GM23338 (cell line): ENCODE measurements at regions not wholly inside any gene's neighbourhood (a gene's known extent, or its start where the extent isn't known, plus 50 kb on each side); places are given as distances from the start of the nearest gene placed in this dataset.

Experiments used
- POLR2AphosphoS5 ChIP-seq: IDR thresholded peaks from 2 replicates; pipeline ENCODE4 v1.6.1; 2016; ENCODE audit warnings: antibody characterized with exemption, low read depth
- ZNF331 ChIP-seq: fragments of 250-450 bp; sonication (Bioruptor Pico); IDR thresholded peaks from 2 replicates; pipeline ENCODE4 v1.5.0; 2020; ENCODE audit warnings: low read depth, mild to moderate bottlenecking, moderate library complexity
- TF ChIP-seq, protein P1 (sequence below), 2 experiments: fragments of 200-600 bp in 1 of 2; sonication (generic) in 1 of 2; conservative IDR thresholded peaks; 2 replicates each; pipeline versions ENCODE4 v1.5.1 to v1.6.1; 2016 to 2017; ENCODE audit warnings: antibody characterized with exemption in 2 of 2, low read depth in 2 of 2, mild to moderate bottlenecking in 2 of 2, moderate library complexity in 1 of 2

DNA sequence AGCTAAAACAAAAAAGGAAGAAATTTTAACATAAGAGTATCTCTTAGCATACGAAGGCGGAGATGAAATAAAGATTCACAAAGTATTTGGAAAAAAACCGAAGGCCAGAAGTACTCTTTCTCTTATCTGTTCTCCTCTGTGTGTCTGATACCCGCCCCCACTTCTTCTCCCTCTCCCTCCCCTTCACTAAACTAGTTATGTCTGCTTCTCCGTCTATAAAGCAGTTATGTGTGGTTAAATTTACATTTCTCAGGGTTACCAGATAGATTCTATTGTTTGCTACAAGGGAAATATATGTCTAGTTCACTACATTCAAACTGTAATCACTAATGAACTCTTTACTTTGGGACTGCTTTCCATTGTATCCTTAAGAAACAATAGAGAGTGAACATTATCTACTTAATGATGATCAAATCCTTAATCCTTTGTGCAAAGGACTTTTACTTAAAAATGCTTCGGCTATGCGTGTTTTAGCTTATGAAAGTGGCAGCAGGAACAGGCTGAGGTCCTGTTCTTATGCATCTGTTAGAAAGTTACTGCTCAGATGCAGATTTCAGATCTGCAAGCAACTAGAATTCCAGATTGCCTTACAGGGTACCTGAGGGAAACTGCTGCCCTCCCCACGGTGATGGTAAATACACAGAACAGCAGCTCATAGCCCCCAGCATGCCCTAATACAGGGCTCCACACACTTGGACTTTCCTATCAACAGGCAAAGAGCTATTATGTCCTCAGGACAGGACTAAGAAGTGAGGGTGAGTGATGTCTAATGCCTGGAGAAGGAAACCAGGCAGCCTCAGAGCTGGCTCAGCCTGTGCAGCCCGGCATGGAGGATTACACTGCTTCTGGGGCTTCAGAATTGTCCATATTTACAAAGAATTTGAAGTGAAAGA, 273.3 kb downstream of the FZD1 start:
- TF ChIP-seq, protein P1, sequence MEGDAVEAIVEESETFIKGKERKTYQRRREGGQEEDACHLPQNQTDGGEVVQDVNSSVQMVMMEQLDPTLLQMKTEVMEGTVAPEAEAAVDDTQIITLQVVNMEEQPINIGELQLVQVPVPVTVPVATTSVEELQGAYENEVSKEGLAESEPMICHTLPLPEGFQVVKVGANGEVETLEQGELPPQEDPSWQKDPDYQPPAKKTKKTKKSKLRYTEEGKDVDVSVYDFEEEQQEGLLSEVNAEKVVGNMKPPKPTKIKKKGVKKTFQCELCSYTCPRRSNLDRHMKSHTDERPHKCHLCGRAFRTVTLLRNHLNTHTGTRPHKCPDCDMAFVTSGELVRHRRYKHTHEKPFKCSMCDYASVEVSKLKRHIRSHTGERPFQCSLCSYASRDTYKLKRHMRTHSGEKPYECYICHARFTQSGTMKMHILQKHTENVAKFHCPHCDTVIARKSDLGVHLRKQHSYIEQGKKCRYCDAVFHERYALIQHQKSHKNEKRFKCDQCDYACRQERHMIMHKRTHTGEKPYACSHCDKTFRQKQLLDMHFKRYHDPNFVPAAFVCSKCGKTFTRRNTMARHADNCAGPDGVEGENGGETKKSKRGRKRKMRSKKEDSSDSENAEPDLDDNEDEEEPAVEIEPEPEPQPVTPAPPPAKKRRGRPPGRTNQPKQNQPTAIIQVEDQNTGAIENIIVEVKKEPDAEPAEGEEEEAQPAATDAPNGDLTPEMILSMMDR (conservative IDR thresholded peaks at IDR 0.05; ENCODE audit: low read depth in 2 of 2): no peak
- TF ChIP-seq POLR2AphosphoS5 (no peak), ZNF331 (CRISPR knock-in tag) (no peak)
